Natural killer cell (primary cell): ENCODE measurements at regions not wholly inside any gene's neighbourhood (a gene's known extent, or its start where the extent isn't known, plus 50 kb on each side); places are given as distances from the start of the nearest gene placed in this dataset.

Experiments used
- ATAC-seq, 3 donors: fragments of 150-1000 bp in 2 of 3; fragments of 200-7000 bp in 1 of 3; cut with Tn5 transposase; 1 replicate in 1 of 3; 2 replicates in 2 of 3; pipeline ENCODE4 v1.10.0; 2021; ENCODE audit warnings: mild to moderate bottlenecking in 2 of 3, moderate library complexity in 2 of 3
- DNase-seq, 2 donors: peaks; one replicate each; pipeline versions ENCODE4 v3.0.0 to v3.0.0-alpha.2; 2013 to 2021; ENCODE audit warnings: mixed read lengths in 1 of 2
- H3K27ac ChIP-seq: one replicate; pipeline ENCODE4 v1.5.1; 2013; ENCODE audit warnings: mild to moderate bottlenecking, low read length
- H3K27me3 ChIP-seq: one replicate; pipeline ENCODE4 v1.6.1; 2013; ENCODE audit warnings: low read length; ENCODE audit not compliant: control insufficient read depth, insufficient read depth
- H3K36me3 ChIP-seq: one replicate; pipeline ENCODE4 v1.6.1; 2013; ENCODE audit warnings: low read length; ENCODE audit not compliant: control insufficient read depth, insufficient read depth
- H3K4me1 ChIP-seq: one replicate; pipeline ENCODE4 v1.6.1; 2013; ENCODE audit warnings: low read length; ENCODE audit not compliant: control insufficient read depth, insufficient read depth
- H3K4me3 ChIP-seq: one replicate; pipeline ENCODE4 v1.5.1; 2013; ENCODE audit warnings: low read length
- H3K9me3 ChIP-seq: one replicate; pipeline ENCODE4 v1.6.1; 2013; ENCODE audit warnings: low read length; ENCODE audit not compliant: control insufficient read depth, insufficient read depth
- H3K27ac Mint-ChIP-seq, 2 donors: one replicate each; pipeline ENCODE4 v1.8.0; 2022; ENCODE audit warnings: mild to moderate bottlenecking in 2 of 2, mixed read lengths in 2 of 2, moderate library complexity in 1 of 2
- H3K27me3 Mint-ChIP-seq, 2 donors: one replicate each; pipeline ENCODE4 v1.8.0; 2022; ENCODE audit warnings: low read depth in 2 of 2, mixed read lengths in 2 of 2
- H3K36me3 Mint-ChIP-seq: one replicate; pipeline ENCODE4 v1.8.0; 2022; ENCODE audit warnings: mixed read lengths
- H3K4me1 Mint-ChIP-seq, 2 donors: one replicate each; pipeline ENCODE4 v1.8.0; 2022; ENCODE audit warnings: mixed read lengths in 2 of 2
- H3K4me3 Mint-ChIP-seq: one replicate; pipeline ENCODE4 v1.8.0; 2022; ENCODE audit warnings: mild to moderate bottlenecking, moderate library complexity, mixed read lengths
- H3K9me3 Mint-ChIP-seq, 2 donors: one replicate each; pipeline ENCODE4 v1.8.0; 2022; ENCODE audit warnings: mixed read lengths in 2 of 2
- WGBS: methylation state at CpG from one replicate; pipeline ENCODE4 v1.1.7; 2013; ENCODE audit warnings: missing lambda C conversion rate; ENCODE audit not compliant: insufficient coverage; 5-methylcytosine and 5-hydroxymethylcytosine counted together
- intact Hi-C: fragments of 100-400 bp; cut with micrococcal nuclease; formaldehyde crosslinking; loops from one replicate; pipeline ENCODE4 v1.14.2; 2022
- TF ChIP-seq, protein P1 (sequence below): fragments of 200-600 bp; IDR thresholded peaks from one replicate; pipeline ENCODE4 v1.8.0; 2022; ENCODE audit warnings: antibody characterized with exemption

DNA sequence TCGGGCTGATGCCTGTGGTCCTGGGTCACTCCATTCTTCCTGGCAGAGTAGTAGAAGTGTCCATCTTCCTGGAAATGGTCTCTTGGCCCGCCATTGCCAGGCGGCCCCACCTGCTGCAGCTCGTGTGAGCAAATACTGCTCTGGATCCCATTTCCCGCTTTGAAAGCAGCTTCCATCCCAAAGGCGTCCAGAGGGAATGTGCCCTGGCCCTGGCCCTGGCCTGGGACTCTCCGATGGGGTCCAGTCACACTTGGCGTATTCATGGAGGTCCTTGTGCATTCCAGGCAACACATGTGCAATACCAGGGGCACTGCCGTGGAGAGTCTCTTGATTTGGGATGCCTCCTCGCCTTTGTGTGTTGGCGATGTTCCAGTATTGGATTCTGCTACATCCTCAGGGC, 111.1 kb downstream of the SNRPN start:
- Mint-ChIP-seq H3K27me3 (no peaks in the 10 kb centered on the region), H3K9me3 (peaks cover 26 to 51% of the 10 kb centered on the region in 2 donors), H3K36me3 (peaks cover 83% of the 10 kb centered on the region), H3K4me1 (no peaks in the 10 kb centered on the region), H3K4me3 (no peak overlapping the region), H3K27ac (no peak overlapping the region)
- 91% methylated on average over 11 of the region's 11 CpGs for WGBS
- Histone ChIP-seq H3K9me3 (peaks cover 100% of the 10 kb centered on the region), H3K4me3 (no peak overlapping the region), H3K27me3 (no peaks in the 10 kb centered on the region), H3K36me3 (peaks cover 43% of the 10 kb centered on the region), H3K4me1 (no peaks in the 10 kb centered on the region), H3K27ac (no peak overlapping the region)
- TF ChIP-seq, protein P1, sequence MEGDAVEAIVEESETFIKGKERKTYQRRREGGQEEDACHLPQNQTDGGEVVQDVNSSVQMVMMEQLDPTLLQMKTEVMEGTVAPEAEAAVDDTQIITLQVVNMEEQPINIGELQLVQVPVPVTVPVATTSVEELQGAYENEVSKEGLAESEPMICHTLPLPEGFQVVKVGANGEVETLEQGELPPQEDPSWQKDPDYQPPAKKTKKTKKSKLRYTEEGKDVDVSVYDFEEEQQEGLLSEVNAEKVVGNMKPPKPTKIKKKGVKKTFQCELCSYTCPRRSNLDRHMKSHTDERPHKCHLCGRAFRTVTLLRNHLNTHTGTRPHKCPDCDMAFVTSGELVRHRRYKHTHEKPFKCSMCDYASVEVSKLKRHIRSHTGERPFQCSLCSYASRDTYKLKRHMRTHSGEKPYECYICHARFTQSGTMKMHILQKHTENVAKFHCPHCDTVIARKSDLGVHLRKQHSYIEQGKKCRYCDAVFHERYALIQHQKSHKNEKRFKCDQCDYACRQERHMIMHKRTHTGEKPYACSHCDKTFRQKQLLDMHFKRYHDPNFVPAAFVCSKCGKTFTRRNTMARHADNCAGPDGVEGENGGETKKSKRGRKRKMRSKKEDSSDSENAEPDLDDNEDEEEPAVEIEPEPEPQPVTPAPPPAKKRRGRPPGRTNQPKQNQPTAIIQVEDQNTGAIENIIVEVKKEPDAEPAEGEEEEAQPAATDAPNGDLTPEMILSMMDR = no peak
- ATAC-seq (no peak), DNase-seq (no peak)
- intact Hi-C loops = no loop called here

DNA sequence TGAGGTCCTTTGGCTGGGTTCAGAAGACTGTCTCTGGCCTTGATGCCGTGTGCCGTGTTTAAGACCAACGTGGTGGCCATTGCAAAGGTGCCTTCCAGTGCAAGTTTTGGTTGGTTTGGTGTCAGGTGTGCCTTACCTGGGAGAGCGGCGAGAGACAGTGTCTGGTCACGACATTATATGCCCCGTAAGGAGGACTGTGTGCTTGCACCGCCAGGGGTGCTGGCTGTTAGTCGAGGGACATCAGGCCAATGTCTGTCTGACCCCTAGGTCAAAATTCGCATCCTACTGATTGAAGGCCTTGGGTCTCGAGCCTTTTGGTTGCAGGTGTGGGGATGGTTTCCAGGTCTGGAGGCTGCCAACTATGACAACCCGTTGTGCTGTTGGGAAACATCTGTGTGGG, 111.9 kb downstream of the SNRPN start:
- no peak for DNase-seq
- no peak overlapping the region for H3K27ac ChIP-seq
- Mint-ChIP-seq H3K27me3 (no peaks in the 10 kb centered on the region), H3K36me3 (peaks cover 74% of the 10 kb centered on the region), H3K4me3 (no peak overlapping the region), H3K27ac (no peak overlapping the region), H3K9me3 (peaks cover 23 to 47% of the 10 kb centered on the region in 2 donors), H3K4me1 (no peaks in the 10 kb centered on the region)
- H3K27me3 ChIP-seq = no peaks in the 10 kb centered on the region
- TF ChIP-seq, protein P1 = no peak
- no peaks in the 10 kb centered on the region for H3K4me1 ChIP-seq
- ATAC-seq = no peak
- WGBS = 90% methylated on average over 11 of the region's 12 CpGs
- peaks cover 38% of the 10 kb centered on the region for H3K36me3 ChIP-seq
- peaks cover 100% of the 10 kb centered on the region for H3K9me3 ChIP-seq
- H3K4me3 ChIP-seq = no peak overlapping the region
- intact Hi-C loops = no loop called here

DNA sequence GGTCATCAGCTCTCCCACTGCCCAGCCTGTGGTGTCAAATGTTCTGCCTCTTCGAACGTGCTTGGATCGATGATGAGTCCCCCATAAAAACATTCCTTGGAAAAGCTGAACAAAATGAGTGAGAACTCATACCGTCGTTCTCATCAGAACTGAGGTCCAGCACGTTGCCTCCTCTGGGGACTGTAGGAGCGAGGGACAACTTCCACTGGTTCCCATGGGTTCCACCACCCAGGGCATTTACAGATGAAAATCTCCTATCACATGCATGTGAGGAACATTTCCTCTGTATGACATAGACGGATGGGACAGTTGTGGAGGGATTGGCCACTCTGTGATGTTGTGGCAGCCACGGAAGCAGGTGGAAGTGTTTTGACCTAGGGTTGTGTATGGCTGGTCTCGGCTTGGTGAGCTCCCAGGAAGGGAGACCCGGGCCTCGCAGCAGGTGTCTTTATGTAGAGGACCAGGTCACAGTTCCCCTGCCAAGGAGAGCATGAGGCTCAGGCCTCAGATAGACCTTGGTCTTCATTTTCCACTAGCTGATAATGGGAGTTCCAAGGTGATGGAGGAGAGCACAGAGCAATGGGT, 113.0 kb downstream of the SNRPN start:
- intact Hi-C loops = no loop called here
- Mint-ChIP-seq H3K27ac (no peak overlapping the region), H3K4me1 (no peaks in the 10 kb centered on the region), H3K36me3 (peaks cover 76% of the 10 kb centered on the region), H3K27me3 (no peaks in the 10 kb centered on the region), H3K9me3 (peaks cover 24 to 43% of the 10 kb centered on the region in 2 donors), H3K4me3 (no peak overlapping the region)
- Histone ChIP-seq H3K9me3 (peaks cover 100% of the 10 kb centered on the region), H3K4me3 (no peak overlapping the region), H3K27ac (no peak overlapping the region), H3K36me3 (peaks cover 39% of the 10 kb centered on the region), H3K27me3 (no peaks in the 10 kb centered on the region), H3K4me1 (no peaks in the 10 kb centered on the region)
- DNase-seq = no peak
- WGBS = 91% methylated on average over 12 of the region's 12 CpGs
- TF ChIP-seq, protein P1 = no peak
- no peak for ATAC-seq

DNA sequence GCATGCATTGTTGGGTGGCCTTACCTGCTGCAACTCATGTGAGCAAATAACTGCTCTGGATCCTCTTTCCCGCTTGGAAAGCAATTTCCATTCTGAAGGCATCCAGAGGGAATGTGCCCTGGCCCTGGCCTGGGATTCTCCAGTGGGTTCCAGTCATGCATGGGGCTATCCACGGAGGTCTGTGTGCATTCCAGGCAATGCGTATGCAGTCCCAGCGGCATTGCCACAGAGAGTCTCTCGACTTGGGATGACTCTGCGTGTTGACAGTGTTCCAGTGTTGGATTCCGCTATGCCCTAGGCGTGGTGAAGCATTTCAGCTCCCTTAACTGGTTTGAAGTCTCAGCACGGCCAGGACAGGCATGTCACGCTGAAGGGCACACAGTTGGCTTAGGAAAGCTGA, 113.9 kb downstream of the SNRPN start:
- TF ChIP-seq, protein P1 = no peak
- whole genome bisulfite sequencing = 93% methylated on average over 10 of the region's 10 CpGs
- DNase-seq (no peak), ATAC-seq (no peak)
- Histone ChIP-seq H3K27me3 (no peaks in the 10 kb centered on the region), H3K27ac (no peak overlapping the region), H3K4me1 (no peaks in the 10 kb centered on the region), H3K4me3 (no peak overlapping the region), H3K36me3 (peaks cover 46% of the 10 kb centered on the region), H3K9me3 (peaks cover 100% of the 10 kb centered on the region)
- Mint-ChIP-seq H3K27me3 (no peaks in the 10 kb centered on the region), H3K9me3 (peaks cover 18 to 34% of the 10 kb centered on the region in 2 donors), H3K4me1 (no peaks in the 10 kb centered on the region), H3K27ac (no peak overlapping the region), H3K4me3 (no peak overlapping the region), H3K36me3 (peaks cover 76% of the 10 kb centered on the region)
- intact Hi-C loops = no loop called here
